Keratinocyte (primary cell): ENCODE measurements at regions not wholly inside any gene's neighbourhood (a gene's known extent, or its start where the extent isn't known, plus 50 kb on each side); places are given as distances from the start of the nearest gene placed in this dataset.

Experiments used
- DNase-seq: peaks from one replicate; pipeline ENCODE4 v3.0.0-alpha.2; 2011; ENCODE audit warnings: low read depth, missing footprints, low spot score
- FAIRE-seq: peaks from 2 replicates; lab custom pipeline; 2011; peaks lifted over from hg19 to GRCh38; lab: Jason Lieb, UNC
- H2AFZ ChIP-seq: 2 replicates; pipeline ENCODE4 v1.6.0; 2012; ENCODE audit warnings: low read length, control low read depth, inconsistent platforms; ENCODE audit not compliant: control insufficient read depth
- H3K27ac ChIP-seq: 2 replicates; pipeline ENCODE4 v1.5.1; 2011; ENCODE audit warnings: low read length; ENCODE audit not compliant: control insufficient read depth, insufficient read depth
- H3K27me3 ChIP-seq: 3 replicates; pipeline ENCODE4 v1.6.0; 2011; ENCODE audit warnings: low read length; ENCODE audit not compliant: control insufficient read depth, insufficient read depth; ENCODE audit errors: extremely low read depth
- H3K36me3 ChIP-seq, 2 experiments: 2 replicates in 1 of 2; 3 replicates in 1 of 2; pipeline ENCODE4 v1.5.1; 2011; ENCODE audit warnings: low read length in 2 of 2, mild to moderate bottlenecking in 1 of 2; ENCODE audit not compliant: control insufficient read depth in 2 of 2, insufficient read depth in 2 of 2; ENCODE audit errors: extremely low read depth in 1 of 2
- H3K4me1 ChIP-seq: 3 replicates; pipeline ENCODE4 v1.5.1; 2011; ENCODE audit warnings: low read length; ENCODE audit not compliant: control insufficient read depth, insufficient read depth; ENCODE audit errors: extremely low read depth
- H3K4me2 ChIP-seq: 3 replicates; pipeline ENCODE4 v1.6.0; 2011; ENCODE audit warnings: low read depth, low read length; ENCODE audit not compliant: control insufficient read depth, insufficient read depth; ENCODE audit errors: extremely low read depth
- H3K4me3 ChIP-seq, 3 experiments: fragments of 200-600 bp in 1 of 3; sonication (generic) in 1 of 3; 2 replicates in 2 of 3; 3 replicates in 1 of 3; pipeline ENCODE4 v1.5.1; 2011 to 2016; ENCODE audit warnings: low read length in 3 of 3, mild to moderate bottlenecking in 3 of 3, control low read depth in 2 of 3, inconsistent platforms in 1 of 3, low read depth in 1 of 3, mixed read lengths in 1 of 3, mixed run types in 1 of 3, moderate library complexity in 1 of 3; ENCODE audit not compliant: control insufficient read depth in 2 of 3, insufficient read depth in 2 of 3; ENCODE audit errors: extremely low read depth in 1 of 3
- H3K79me2 ChIP-seq: 2 replicates; pipeline ENCODE4 v1.6.0; 2012; ENCODE audit warnings: low read length; ENCODE audit not compliant: control insufficient read depth, insufficient read depth
- H3K9ac ChIP-seq: 3 replicates; pipeline ENCODE4 v1.6.0; 2011; ENCODE audit warnings: low read length; ENCODE audit not compliant: control insufficient read depth, insufficient read depth; ENCODE audit errors: extremely low read depth
- H3K9me1 ChIP-seq: 3 replicates; pipeline ENCODE4 v1.6.0; 2011; ENCODE audit warnings: low read length; ENCODE audit not compliant: control insufficient read depth, insufficient read depth; ENCODE audit errors: extremely low read depth
- H3K9me3 ChIP-seq: 2 replicates; pipeline ENCODE4 v1.5.1; 2012; ENCODE audit warnings: low read depth, low read length; ENCODE audit not compliant: control insufficient read depth
- H4K20me1 ChIP-seq: 3 replicates; pipeline ENCODE4 v1.6.0; 2011; ENCODE audit warnings: low read length; ENCODE audit not compliant: control insufficient read depth, insufficient read depth; ENCODE audit errors: extremely low read depth
- EZH2 ChIP-seq: IDR thresholded peaks from one replicate; pipeline ENCODE4 v1.6.1; 2012; ENCODE audit warnings: inconsistent platforms, mild to moderate bottlenecking, low read length, moderate library complexity
- dilution Hi-C: fragments of 300-500 bp; cut with MboI; formaldehyde crosslinking; loops from one replicate; pipeline ENCODE4 v1.7.0; 2020; ENCODE audit warnings: low sequenced_read_pairs; ENCODE audit not compliant: extremely low pct_ligation_motif_present
- TF ChIP-seq, protein P1 (sequence below), 3 experiments: IDR thresholded peaks in 1 of 3; conservative IDR thresholded peaks in 1 of 3; optimal IDR thresholded peaks in 1 of 3; 2 replicates in 2 of 3; 3 replicates in 1 of 3; pipeline versions ENCODE3 to v1.5.1; 2011; ENCODE audit warnings: low read length in 3 of 3, mild to moderate bottlenecking in 3 of 3, moderate library complexity in 2 of 3, control low read depth in 1 of 3, inconsistent platforms in 1 of 3; ENCODE audit not compliant: insufficient read depth in 2 of 3; ENCODE audit errors: extremely low read depth in 1 of 3

DNA sequence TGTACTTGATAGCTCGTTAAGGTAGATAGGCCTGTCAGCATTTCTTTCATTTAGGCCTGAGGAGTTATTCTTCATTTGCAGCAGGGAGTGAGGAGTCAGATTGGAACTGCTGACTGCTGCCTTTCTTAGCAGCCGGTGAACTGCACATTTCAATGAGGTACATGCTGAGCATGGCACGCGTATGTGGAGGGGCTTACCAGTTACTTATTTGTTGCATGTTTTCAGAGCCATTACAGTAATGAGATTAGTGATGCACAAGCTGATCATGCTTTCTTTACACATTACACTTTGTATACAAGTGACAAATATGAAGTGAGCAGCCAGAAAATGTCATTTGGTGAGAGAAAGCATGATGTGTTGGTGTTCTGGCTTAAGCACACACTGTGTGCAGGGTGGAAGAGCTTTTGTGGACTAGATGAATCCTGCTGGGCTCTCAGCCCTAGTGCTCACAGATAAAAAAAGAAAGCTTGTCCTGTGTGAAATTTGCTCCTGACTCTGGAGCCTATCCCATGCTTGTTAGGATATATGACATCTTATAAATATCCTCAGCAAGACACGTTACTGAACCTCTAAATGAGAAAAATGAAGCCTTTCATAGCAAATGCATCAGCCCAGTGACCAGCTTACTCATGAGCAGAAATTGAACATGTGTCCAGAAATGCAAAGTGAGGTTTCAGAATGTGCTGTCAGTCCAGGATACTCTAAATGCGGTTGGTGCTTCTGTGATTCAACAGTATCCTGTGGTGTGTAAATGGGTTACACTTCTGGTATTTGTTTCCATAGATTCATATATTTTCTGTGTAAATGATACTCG lies 574.7 kb upstream of the ADGRL2 start:
- Histone ChIP-seq H4K20me1 (no peaks in the 10 kb centered on the region), H3K27ac (no peak overlapping the region), H3K4me1 (no peaks in the 10 kb centered on the region), H3K36me3 (no peaks in the 10 kb centered on the region), H3K79me2 (no peaks in the 10 kb centered on the region), H3K9me1 (no peaks in the 10 kb centered on the region), H3K9ac (no peak overlapping the region), H2AFZ (no peak overlapping the region), H3K4me2 (no peak overlapping the region), H3K27me3 (no peaks in the 10 kb centered on the region), H3K9me3 (no peaks in the 10 kb centered on the region), H3K4me3 (no peak overlapping the region)
- FAIRE-seq (no peak), DNase-seq (no peak)
- TF ChIP-seq, protein P1, sequence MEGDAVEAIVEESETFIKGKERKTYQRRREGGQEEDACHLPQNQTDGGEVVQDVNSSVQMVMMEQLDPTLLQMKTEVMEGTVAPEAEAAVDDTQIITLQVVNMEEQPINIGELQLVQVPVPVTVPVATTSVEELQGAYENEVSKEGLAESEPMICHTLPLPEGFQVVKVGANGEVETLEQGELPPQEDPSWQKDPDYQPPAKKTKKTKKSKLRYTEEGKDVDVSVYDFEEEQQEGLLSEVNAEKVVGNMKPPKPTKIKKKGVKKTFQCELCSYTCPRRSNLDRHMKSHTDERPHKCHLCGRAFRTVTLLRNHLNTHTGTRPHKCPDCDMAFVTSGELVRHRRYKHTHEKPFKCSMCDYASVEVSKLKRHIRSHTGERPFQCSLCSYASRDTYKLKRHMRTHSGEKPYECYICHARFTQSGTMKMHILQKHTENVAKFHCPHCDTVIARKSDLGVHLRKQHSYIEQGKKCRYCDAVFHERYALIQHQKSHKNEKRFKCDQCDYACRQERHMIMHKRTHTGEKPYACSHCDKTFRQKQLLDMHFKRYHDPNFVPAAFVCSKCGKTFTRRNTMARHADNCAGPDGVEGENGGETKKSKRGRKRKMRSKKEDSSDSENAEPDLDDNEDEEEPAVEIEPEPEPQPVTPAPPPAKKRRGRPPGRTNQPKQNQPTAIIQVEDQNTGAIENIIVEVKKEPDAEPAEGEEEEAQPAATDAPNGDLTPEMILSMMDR (optimal IDR thresholded peaks at IDR 0.05 in 1 of 3, IDR thresholded peaks at IDR 0.05 in 1 of 3, conservative IDR thresholded peaks at IDR 0.05 in 1 of 3; ENCODE audit: extremely low read depth in 1 of 3, insufficient read depth in 2 of 3, low read length in 3 of 3): no peak
- TF ChIP-seq EZH2: no peak
- dilution Hi-C loops: no loop called here

DNA sequence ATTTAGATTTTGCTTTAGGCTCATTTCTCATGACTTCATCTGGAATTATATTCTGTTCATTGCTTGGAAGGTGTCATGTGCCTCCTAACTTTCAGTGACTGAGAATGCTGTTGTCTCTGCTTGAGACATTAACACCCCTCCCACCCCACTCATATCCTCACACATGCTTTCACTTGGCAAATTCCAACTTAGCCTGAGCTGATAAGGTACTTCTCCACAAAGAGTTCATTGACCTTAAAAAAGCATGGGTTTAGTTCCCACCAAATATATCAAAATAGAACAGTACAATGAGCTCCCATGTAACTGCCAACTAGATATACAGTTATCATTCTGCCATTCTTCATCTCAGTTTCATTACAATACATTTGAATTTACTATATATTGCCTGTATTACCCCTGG lies 576.5 kb upstream of the ADGRL2 start:
- no peak overlapping the region for H3K27ac ChIP-seq
- no peak for FAIRE-seq
- H3K9me3 ChIP-seq: no peaks in the 10 kb centered on the region
- H2AFZ ChIP-seq: no peak overlapping the region
- TF ChIP-seq, protein P1 (optimal IDR thresholded peaks at IDR 0.05 in 1 of 3, IDR thresholded peaks at IDR 0.05 in 1 of 3, conservative IDR thresholded peaks at IDR 0.05 in 1 of 3; ENCODE audit: extremely low read depth in 1 of 3, insufficient read depth in 2 of 3, low read length in 3 of 3): no peak
- TF ChIP-seq EZH2: no peak
- H3K36me3 ChIP-seq: no peaks in the 10 kb centered on the region
- H3K79me2 ChIP-seq: no peaks in the 10 kb centered on the region
- H4K20me1 ChIP-seq: no peaks in the 10 kb centered on the region
- no peaks in the 10 kb centered on the region for H3K9me1 ChIP-seq
- H3K4me1 ChIP-seq: no peaks in the 10 kb centered on the region
- no peak overlapping the region for H3K4me2 ChIP-seq
- H3K9ac ChIP-seq: no peak overlapping the region
- dilution Hi-C loops: no loop called here
- DNase-seq: no peak
- no peak overlapping the region for H3K4me3 ChIP-seq
- no peaks in the 10 kb centered on the region for H3K27me3 ChIP-seq
